Gastrocnemius medialis (tissue), 4 donors: ENCODE measurements at regions not wholly inside any gene's neighbourhood (a gene's known extent, or its start where the extent isn't known, plus 50 kb on each side); places are given as distances from the start of the nearest gene placed in this dataset.

Source experiments
- ATAC-seq, 2 donors: fragments of 150-250 bp; one replicate each; pipeline ENCODE4 v1.9.1; 2016
- DNase-seq, 2 donors: peaks; one replicate each; pipeline ENCODE4 v3.0.0-alpha.2; 2019
- H3K27ac ChIP-seq, 4 donors: fragments of 200-600 bp; sonication (generic); 1 replicate in 1 of 4; 2 replicates in 3 of 4; pipeline ENCODE4 v1.5.1; 2016 to 2018; ENCODE audit warnings: mild to moderate bottlenecking in 2 of 4, moderate library complexity in 1 of 4
- H3K27me3 ChIP-seq, 3 donors: fragments of 200-600 bp; sonication (generic) in 2 of 3; 1 replicate in 1 of 3; 2 replicates in 2 of 3; pipeline versions ENCODE4 v1.5.1 to v1.6.0; 2016 to 2019; ENCODE audit warnings: mild to moderate bottlenecking in 1 of 3, moderate library complexity in 1 of 3
- H3K36me3 ChIP-seq, 2 donors: fragments of 200-600 bp; sonication (generic) in 1 of 2; one replicate each; pipeline ENCODE4 v1.5.1; 2017 to 2018
- H3K4me1 ChIP-seq, 2 donors: fragments of 200-600 bp; sonication (generic) in 1 of 2; one replicate each; pipeline ENCODE4 v1.5.1; 2016 to 2017; ENCODE audit warnings: mild to moderate bottlenecking in 2 of 2
- H3K4me3 ChIP-seq, 4 donors: fragments of 200-600 bp; sonication (generic) in 3 of 4; 1 replicate in 1 of 4; 2 replicates in 3 of 4; pipeline ENCODE4 v1.5.1; 2016 to 2019; ENCODE audit warnings: mild to moderate bottlenecking in 2 of 4
- H3K9me3 ChIP-seq, 3 donors: fragments of 200-600 bp; sonication (generic) in 2 of 3; 1 replicate in 1 of 3; 2 replicates in 2 of 3; pipeline ENCODE4 v1.5.1; 2016 to 2019
- POLR2A ChIP-seq, 2 donors: fragments of 450-650 bp; IDR thresholded peaks; one replicate each; pipeline ENCODE4 v1.6.1; 2017; ENCODE audit warnings: antibody characterized with exemption in 2 of 2, mild to moderate bottlenecking in 2 of 2, moderate library complexity in 2 of 2
- in situ Hi-C, 4 donors: fragments of 200-750 bp; cut with MboI; loops; one replicate each; pipeline versions ENCODE4 v1.15.0 to v1.8.0; 2017; ENCODE audit warnings: low sequenced_read_pairs in 4 of 4
- intact Hi-C: fragments of 100-400 bp; cut with DNase I; formaldehyde crosslinking; loops from one replicate; pipeline ENCODE4 v1.15.1; 2023; ENCODE audit warnings: low total_unique reads
- TF ChIP-seq, protein P1 (sequence below), 5 experiments: fragments of 450-650 bp in 3 of 5; fragments of 200-600 bp in 2 of 5; sonication (generic) in 2 of 5; IDR thresholded peaks in 4 of 5; conservative IDR thresholded peaks in 1 of 5; 1 replicate in 4 of 5; 2 replicates in 1 of 5; pipeline ENCODE4 v1.5.1; 2016 to 2019; ENCODE audit warnings: antibody characterized with exemption in 5 of 5, mild to moderate bottlenecking in 3 of 5, moderate library complexity in 3 of 5

DNA sequence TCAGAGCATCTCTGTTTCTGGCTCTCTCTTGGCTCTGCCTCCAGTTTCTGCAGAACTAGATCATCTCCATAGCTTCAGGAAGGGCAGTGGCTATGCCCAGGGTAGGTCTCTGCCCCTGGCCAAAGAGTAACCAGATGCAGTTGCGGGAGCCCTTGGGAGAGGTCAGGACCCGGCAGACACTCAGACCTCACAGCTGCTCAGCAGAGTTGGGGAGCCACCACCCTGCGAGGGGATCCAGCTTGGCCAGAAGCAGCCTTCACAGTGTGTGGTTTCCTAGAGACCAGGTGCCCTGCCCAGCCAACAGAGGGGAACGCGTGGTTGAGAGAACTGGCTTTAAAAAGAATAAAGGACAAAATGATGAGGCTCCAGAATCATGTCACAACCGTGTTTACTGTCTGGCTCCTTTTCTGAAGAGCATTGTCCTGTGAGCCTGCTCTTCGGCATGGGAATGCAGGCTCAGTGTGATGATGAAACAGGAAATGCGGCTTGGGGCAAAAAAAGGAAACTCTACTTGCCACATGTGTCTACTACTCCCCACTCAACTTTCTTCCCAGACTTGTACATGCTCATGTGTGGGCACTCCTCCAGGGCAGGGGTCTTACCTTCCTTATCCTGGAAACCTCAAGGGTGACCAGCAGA, 243.1 kb downstream of the INHBA start:
- intact Hi-C loops, result no loop called here
- Histone ChIP-seq H3K9me3 (no peaks in the 10 kb centered on the region), H3K4me1 (no peaks in the 10 kb centered on the region), H3K27me3 (no peaks in the 10 kb centered on the region), H3K36me3 (no peaks in the 10 kb centered on the region), H3K27ac (no peak overlapping the region), H3K4me3 (no peak overlapping the region)
- TF ChIP-seq, protein P1, sequence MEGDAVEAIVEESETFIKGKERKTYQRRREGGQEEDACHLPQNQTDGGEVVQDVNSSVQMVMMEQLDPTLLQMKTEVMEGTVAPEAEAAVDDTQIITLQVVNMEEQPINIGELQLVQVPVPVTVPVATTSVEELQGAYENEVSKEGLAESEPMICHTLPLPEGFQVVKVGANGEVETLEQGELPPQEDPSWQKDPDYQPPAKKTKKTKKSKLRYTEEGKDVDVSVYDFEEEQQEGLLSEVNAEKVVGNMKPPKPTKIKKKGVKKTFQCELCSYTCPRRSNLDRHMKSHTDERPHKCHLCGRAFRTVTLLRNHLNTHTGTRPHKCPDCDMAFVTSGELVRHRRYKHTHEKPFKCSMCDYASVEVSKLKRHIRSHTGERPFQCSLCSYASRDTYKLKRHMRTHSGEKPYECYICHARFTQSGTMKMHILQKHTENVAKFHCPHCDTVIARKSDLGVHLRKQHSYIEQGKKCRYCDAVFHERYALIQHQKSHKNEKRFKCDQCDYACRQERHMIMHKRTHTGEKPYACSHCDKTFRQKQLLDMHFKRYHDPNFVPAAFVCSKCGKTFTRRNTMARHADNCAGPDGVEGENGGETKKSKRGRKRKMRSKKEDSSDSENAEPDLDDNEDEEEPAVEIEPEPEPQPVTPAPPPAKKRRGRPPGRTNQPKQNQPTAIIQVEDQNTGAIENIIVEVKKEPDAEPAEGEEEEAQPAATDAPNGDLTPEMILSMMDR (IDR thresholded peaks at IDR 0.05 in 4 of 5, conservative IDR thresholded peaks at IDR 0.05 in 1 of 5), result no peak
- TF ChIP-seq POLR2A (IDR thresholded peaks at IDR 0.05), result no peak
- DNase-seq, result no peak
- in situ Hi-C loops, result no loop called here
- no peak for ATAC-seq

- intact Hi-C loops (no loop called here), in situ Hi-C loops (no loop called here)
- H3K4me1 ChIP-seq, result no peaks in the 10 kb centered on the region
- no peak overlapping the region for H3K4me3 ChIP-seq
- no peaks in the 10 kb centered on the region for H3K9me3 ChIP-seq
- no peaks in the 10 kb centered on the region for H3K36me3 ChIP-seq
- no peak for DNase-seq
- TF ChIP-seq POLR2A (IDR thresholded peaks at IDR 0.05), result no peak
- TF ChIP-seq, protein P1 (IDR thresholded peaks at IDR 0.05 in 4 of 5, conservative IDR thresholded peaks at IDR 0.05 in 1 of 5), result no peak
- H3K27me3 ChIP-seq, result no peaks in the 10 kb centered on the region
- ATAC-seq, result no peak
- no peak overlapping the region for H3K27ac ChIP-seq
Observed at GRCh38 chr7:41459183-41459582, 243.7 kb downstream of the INHBA start.

GRCh38 chr7:41457832-41458437, 245.0 kb downstream of the INHBA start:
- no peaks in the 10 kb centered on the region for H3K36me3 ChIP-seq
- TF ChIP-seq POLR2A (IDR thresholded peaks at IDR 0.05), result no peak
- TF ChIP-seq, protein P1 (IDR thresholded peaks at IDR 0.05 in 4 of 5, conservative IDR thresholded peaks at IDR 0.05 in 1 of 5), result no peak
- intact Hi-C loops, result no loop called here

DNA sequence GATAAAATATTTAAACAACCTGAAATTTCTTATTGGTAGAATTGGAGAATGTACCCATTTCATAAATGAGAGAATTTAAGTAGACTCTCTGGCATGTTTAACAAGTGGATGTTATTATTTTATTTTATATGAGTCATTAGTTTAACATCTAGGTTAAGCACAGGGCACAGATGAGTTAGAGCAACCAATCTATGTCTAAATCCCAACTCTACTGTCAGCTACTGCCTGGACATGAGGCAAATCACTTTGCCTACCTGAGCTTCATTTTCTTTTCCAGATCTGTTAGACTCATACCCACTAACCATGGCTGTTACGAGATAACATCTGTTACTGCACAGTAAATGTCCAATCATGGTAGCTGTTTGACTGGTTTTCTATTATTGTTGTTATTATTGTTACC, 251.1 kb downstream of the INHBA start:
- ATAC-seq (no peak), DNase-seq (no peak)
- in situ Hi-C loops, result no loop called here
- no peaks in the 10 kb centered on the region for H3K27me3 ChIP-seq
- no peaks in the 10 kb centered on the region for H3K4me1 ChIP-seq
- H3K4me3 ChIP-seq, result no peak overlapping the region
- H3K36me3 ChIP-seq, result no peaks in the 10 kb centered on the region
- intact Hi-C loops, result no loop called here
- no peak overlapping the region for H3K27ac ChIP-seq
- TF ChIP-seq, protein P1 (IDR thresholded peaks at IDR 0.05 in 4 of 5, conservative IDR thresholded peaks at IDR 0.05 in 1 of 5), result no peak
- no peak for TF ChIP-seq POLR2A (IDR thresholded peaks at IDR 0.05)
- no peaks in the 10 kb centered on the region for H3K9me3 ChIP-seq

More at GRCh38 chr7:41457832-41458437, 245.0 kb downstream of the INHBA start:
- H3K4me1 ChIP-seq, result no peaks in the 10 kb centered on the region
- ATAC-seq, result no peak
- H3K9me3 ChIP-seq, result no peaks in the 10 kb centered on the region
- in situ Hi-C loops, result no loop called here
- no peak overlapping the region for H3K4me3 ChIP-seq
- no peak overlapping the region for H3K27ac ChIP-seq
- H3K27me3 ChIP-seq, result no peaks in the 10 kb centered on the region
- no peak for DNase-seq
